Stimulated activated naive B cell treated with anti-CD40 and anti-IgM and Interleukin-4, amounts not matched to agents 10 μg/mL and 1 μg/mL and 100 μg/mL, for 72 hours (primary cell): ENCODE measurements at regions not wholly inside any gene's neighbourhood (a gene's known extent, or its start where the extent isn't known, plus 50 kb on each side); places are given as distances from the start of the nearest gene placed in this dataset.

Source experiments
- ATAC-seq, 2 donors: fragments of 150-1000 bp; cut with Tn5 transposase; replicated peaks; 2 replicates each; pipeline ENCODE4 v1.10.0; 2021; ENCODE audit warnings: moderate library complexity in 1 of 2
- DNase-seq: peaks from one replicate; pipeline ENCODE4 v3.0.0; 2021
- H3K27ac Mint-ChIP-seq: one replicate; pipeline ENCODE4 v1.8.0; 2022; ENCODE audit warnings: mild to moderate bottlenecking, mixed read lengths
- H3K27me3 Mint-ChIP-seq, 2 donors: one replicate each; pipeline ENCODE4 v1.8.0; 2022; ENCODE audit warnings: mixed read lengths in 2 of 2
- H3K36me3 Mint-ChIP-seq, 2 donors: one replicate each; pipeline ENCODE4 v1.8.0; 2022; ENCODE audit warnings: mixed read lengths in 2 of 2, mild to moderate bottlenecking in 1 of 2
- H3K4me1 Mint-ChIP-seq, 2 donors: one replicate each; pipeline ENCODE4 v1.8.0; 2022; ENCODE audit warnings: mixed read lengths in 2 of 2, mild to moderate bottlenecking in 1 of 2
- H3K4me3 Mint-ChIP-seq, 2 donors: one replicate each; pipeline ENCODE4 v1.8.0; 2022; ENCODE audit warnings: mild to moderate bottlenecking in 2 of 2, mixed read lengths in 2 of 2, moderate library complexity in 1 of 2
- H3K9me3 Mint-ChIP-seq, 2 donors: one replicate each; pipeline ENCODE4 v1.8.0; 2022; ENCODE audit warnings: mixed read lengths in 2 of 2, mild to moderate bottlenecking in 1 of 2

DNA sequence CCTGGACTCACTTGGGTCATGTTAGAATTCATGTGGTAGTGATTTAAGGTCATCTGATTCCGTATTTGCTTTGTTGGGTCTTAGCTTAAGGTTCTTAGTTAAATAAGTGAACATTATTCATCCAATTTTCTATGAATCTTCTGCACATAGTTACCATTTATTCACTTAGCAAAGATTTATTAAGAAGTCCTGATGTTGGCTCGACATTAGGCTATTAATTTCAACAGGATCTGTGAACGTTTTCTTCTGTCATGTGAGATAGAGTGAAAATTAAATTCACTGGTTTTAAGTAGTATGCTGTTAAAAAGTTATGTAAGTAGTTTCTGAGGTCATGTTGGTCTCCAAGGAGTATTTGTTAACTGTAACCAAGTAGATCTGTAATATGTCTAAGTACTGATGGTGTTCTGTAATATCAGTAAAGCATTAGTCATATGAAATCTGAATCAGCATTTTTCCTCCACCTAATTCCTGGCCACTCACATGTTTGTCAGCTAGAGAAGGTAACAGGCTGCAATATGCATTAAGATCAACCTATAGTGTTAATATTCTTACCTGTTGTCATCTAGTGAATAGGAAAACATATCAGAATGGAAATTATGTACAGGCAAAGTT, 155.6 kb downstream of the PCDH7 start:
- no peaks in the 10 kb centered on the region for H3K4me1 Mint-ChIP-seq
- H3K27me3 Mint-ChIP-seq, result no peaks in the 10 kb centered on the region
- no peak overlapping the region for H3K27ac Mint-ChIP-seq
- H3K36me3 Mint-ChIP-seq, result no peaks in the 10 kb centered on the region
- peaks cover 3 to 10% of the 10 kb centered on the region in 2 donors for H3K9me3 Mint-ChIP-seq
- ATAC-seq (no peak), DNase-seq (no peak)
- H3K4me3 Mint-ChIP-seq, result no peak overlapping the region

DNA sequence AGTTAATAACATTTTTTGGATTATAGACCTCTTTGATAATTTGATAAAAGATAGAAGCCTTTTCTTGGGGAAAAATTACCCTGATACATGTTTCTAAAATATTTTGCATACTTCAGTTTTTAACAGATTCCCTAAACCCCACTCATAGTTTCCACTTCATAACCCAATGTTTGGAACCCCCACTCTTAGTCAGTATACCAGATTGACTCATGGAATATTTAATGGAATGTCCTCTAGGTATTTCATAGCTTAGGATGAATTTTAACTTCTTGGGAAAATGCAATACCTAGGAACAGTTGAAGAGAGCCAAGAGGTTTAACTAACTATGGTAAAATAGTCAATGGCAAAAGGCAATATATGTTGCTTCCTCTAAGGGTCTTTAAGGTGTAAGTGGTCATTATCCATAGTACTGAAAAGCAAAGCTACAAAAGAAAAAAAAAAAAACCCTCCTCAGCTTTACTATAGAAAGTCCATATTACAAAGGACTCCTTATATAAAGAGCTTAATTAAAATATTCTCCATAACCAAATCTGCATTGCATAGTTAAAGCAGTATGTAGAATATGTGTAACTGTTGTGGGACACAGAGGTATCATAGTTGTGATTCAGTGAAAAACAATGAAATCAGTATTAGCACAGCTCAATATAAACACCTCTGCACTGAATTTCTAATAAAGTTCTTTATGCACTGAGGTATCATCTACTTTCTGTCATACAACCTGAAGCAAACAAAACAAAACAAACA, 159.9 kb downstream of the PCDH7 start:
- Mint-ChIP-seq H3K27ac (no peak overlapping the region), H3K9me3 (peaks cover 7 to 12% of the 10 kb centered on the region in 2 donors), H3K4me3 (no peak overlapping the region), H3K36me3 (no peaks in the 10 kb centered on the region), H3K4me1 (no peaks in the 10 kb centered on the region), H3K27me3 (no peaks in the 10 kb centered on the region)
- no peak for DNase-seq
- no peak for ATAC-seq

DNA sequence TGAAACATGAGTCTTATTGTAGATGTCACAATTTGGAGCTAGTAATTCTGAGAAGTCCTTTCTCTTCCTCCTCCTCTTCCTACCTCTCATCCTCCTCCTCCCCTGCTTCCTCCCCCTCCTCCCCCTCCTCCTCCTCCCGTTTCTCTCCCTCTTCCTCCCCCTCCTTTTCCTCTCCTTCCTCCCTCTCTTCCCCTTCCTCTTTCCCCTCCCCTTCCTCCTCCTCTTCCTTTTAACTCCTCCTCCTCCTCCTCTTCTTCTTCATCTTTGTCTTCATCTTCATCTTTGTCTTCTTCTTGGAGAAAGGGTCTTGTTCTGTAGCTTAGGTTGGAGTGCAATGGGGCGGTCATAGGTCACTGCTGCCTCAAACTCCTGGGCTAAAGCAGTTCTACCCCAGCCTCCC, 161.8 kb downstream of the PCDH7 start:
- H3K9me3 Mint-ChIP-seq, result peaks cover 8 to 12% of the 10 kb centered on the region in 2 donors
- no peak overlapping the region for H3K4me3 Mint-ChIP-seq
- DNase-seq (no peak), ATAC-seq (no peak)
- no peaks in the 10 kb centered on the region for H3K36me3 Mint-ChIP-seq
- H3K27ac Mint-ChIP-seq, result no peak overlapping the region
- H3K4me1 Mint-ChIP-seq, result no peaks in the 10 kb centered on the region
- H3K27me3 Mint-ChIP-seq, result no peaks in the 10 kb centered on the region

DNA sequence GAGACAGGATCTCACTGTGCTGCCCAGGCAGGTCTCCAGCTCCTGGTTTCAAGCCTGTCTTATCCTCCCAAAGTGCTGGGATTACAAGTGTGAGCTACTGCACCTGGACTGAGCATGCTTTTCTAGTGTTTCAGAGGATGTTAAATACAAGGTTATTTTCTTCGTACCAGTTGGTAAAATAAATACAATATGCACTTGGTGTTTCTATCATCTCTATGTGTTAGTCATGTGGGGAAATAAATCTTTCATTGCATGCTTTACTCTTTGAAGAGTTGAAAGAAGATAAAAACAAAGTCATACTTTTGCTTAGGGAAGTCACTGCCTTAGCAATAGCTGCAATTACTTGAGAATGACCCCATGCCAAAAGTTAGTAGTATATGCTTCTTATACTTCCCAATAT, 162.3 kb downstream of the PCDH7 start:
- no peak overlapping the region for H3K4me3 Mint-ChIP-seq
- H3K36me3 Mint-ChIP-seq, result no peaks in the 10 kb centered on the region
- H3K9me3 Mint-ChIP-seq, result peaks cover 8 to 12% of the 10 kb centered on the region in 2 donors
- H3K27me3 Mint-ChIP-seq, result no peaks in the 10 kb centered on the region
- H3K27ac Mint-ChIP-seq, result no peak overlapping the region
- no peaks in the 10 kb centered on the region for H3K4me1 Mint-ChIP-seq
- ATAC-seq (no peak), DNase-seq (no peak)

DNA sequence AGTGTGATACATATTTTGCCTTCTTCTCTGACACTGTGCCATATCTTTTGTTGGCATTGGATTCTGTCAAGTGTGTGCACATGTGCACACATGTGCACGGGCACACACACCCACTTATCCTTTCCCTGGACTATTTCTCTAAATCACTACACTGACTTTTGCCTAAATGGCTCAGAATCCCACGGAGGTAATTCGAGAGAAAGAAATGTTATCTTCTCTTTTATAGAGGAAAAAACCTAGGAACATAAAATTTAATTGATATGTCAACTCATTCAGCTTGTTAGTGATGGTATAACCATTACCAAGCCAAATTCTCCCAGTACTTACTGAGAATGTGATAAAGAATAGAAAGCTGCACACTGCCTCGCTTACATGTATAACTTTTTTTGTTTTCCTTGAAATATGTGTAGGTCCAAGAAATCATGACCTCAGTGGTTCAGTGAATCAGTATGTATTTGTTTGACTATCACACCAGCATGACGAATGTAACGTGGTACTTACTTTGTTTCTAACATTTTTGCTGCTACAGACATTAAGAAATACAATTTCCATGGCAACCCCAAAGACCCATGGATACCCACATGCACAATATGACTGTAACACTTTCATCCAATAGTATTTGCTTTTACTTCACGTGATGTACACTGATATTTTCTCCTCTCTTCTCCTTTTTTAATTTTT, 163.0 kb downstream of the PCDH7 start:
- no peak overlapping the region for H3K4me3 Mint-ChIP-seq
- H3K9me3 Mint-ChIP-seq, result peaks cover 8 to 9% of the 10 kb centered on the region in 2 donors
- H3K27me3 Mint-ChIP-seq, result no peaks in the 10 kb centered on the region
- no peaks in the 10 kb centered on the region for H3K36me3 Mint-ChIP-seq
- no peak for DNase-seq
- H3K27ac Mint-ChIP-seq, result no peak overlapping the region
- no peak for ATAC-seq
- no peaks in the 10 kb centered on the region for H3K4me1 Mint-ChIP-seq

DNA sequence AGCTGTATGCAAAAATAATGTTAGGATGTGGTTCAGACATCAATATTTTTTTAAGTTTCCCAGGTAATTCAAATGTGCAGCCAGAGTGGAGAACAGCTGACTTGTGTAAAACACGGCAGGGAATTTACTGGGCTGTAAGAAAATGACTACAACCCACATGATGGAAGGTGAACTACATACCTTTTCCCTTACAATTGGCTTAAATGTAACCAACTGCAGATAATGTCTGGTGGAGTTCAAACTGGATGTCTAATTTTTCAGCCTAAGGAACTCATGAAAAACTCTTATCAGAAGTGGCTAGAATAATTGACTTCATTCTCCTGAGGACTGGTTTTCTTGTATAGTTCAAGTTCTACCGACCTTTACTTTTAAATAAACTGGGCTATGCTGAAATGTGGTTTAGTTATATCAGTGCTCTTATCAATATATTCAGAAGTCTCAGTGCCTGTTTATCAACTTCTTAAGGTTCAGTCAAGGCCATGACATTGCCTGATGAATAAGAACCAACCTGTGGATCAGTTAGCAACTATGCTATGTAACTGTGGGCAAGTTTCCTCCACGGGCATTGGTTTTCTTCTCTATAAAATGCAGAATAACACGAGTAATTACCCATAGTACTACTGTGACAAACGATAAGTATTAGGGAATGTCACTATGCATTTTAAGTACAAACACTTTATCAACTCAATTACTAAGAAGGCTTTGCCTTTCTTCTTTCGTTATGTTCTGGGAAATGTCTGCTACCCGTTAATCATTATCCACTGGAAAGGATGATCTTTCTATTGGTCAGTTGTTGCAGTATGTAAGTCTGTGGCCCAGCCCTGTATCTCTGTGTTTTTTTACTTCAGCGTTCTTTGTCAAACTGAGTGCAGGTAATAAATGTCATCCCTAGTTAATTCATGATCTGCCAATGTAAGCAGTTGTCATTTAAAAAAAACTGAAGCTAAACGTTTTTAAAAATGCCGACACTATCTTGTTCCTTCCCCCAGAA, 181.6 kb downstream of the PCDH7 start:
- no peak for ATAC-seq
- no peaks in the 10 kb centered on the region for H3K36me3 Mint-ChIP-seq
- H3K4me1 Mint-ChIP-seq, result no peaks in the 10 kb centered on the region
- H3K27ac Mint-ChIP-seq, result no peak overlapping the region
- peaks cover 3 to 4% of the 10 kb centered on the region in 2 donors for H3K9me3 Mint-ChIP-seq
- no peaks in the 10 kb centered on the region for H3K27me3 Mint-ChIP-seq
- DNase-seq, result no peak
- no peak overlapping the region for H3K4me3 Mint-ChIP-seq

DNA sequence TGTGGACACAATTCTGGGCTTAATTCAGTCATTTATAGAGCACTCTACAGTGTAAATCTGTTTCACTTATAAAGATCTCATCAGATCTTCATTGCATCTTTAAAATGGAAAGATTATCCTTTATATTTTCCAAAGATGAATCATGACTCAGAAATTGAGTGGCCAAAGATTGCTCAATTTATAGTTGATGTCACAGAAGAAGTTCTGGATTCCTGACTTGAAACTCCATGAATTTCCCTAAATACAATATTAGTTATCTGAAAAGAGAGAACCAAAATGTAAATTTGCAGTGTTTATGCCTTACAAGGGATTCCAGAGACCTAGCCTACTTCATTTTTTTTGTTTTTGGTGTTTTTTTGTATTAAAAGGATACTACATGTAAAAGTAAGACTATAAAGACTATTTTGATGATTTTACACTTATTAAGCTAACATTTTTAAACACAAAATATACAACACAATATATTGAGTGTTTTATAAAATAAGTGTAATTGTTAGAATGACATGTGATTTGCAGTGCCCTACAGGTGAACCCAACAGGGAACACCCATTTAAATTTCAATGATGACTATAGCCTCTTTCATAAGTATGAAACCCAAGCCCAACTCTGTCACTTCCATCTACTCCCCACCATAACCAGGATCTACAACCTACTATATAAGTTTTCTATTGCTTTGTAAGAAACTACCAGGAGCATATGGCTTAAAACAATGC, 183.5 kb downstream of the PCDH7 start:
- H3K27ac Mint-ChIP-seq, result no peak overlapping the region
- no peaks in the 10 kb centered on the region for H3K36me3 Mint-ChIP-seq

DNA sequence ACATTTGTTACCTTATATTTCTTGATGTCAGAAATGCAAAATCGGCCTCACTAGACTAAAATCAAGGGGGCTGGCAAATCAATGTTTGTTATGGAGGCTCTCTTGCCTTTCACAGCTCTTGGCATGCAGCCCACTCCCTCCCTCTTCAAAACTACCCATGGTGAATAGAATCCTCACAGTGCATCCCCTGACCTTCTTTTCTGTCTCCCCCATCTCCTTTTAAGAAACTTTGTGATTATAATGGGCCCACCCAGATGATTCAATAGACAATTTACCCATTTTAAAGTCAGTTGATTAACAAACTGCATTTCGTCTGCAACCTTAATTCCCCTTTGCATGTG, 184.0 kb downstream of the PCDH7 start:
- no peak overlapping the region for H3K4me3 Mint-ChIP-seq
- H3K27me3 Mint-ChIP-seq, result no peaks in the 10 kb centered on the region
- ATAC-seq (no peak), DNase-seq (no peak)
- no peak overlapping the region for H3K27ac Mint-ChIP-seq
- no peaks in the 10 kb centered on the region for H3K4me1 Mint-ChIP-seq
- no peaks in the 10 kb centered on the region for H3K36me3 Mint-ChIP-seq
- peaks cover 3 to 8% of the 10 kb centered on the region in 2 donors for H3K9me3 Mint-ChIP-seq

More for the DNA sequence above, 183.5 kb downstream of the PCDH7 start:
- Mint-ChIP-seq H3K9me3 (peaks cover 3 to 8% of the 10 kb centered on the region in 2 donors), H3K4me3 (no peak overlapping the region), H3K4me1 (no peaks in the 10 kb centered on the region), H3K27me3 (no peaks in the 10 kb centered on the region)
- DNase-seq (no peak), ATAC-seq (no peak)

DNA sequence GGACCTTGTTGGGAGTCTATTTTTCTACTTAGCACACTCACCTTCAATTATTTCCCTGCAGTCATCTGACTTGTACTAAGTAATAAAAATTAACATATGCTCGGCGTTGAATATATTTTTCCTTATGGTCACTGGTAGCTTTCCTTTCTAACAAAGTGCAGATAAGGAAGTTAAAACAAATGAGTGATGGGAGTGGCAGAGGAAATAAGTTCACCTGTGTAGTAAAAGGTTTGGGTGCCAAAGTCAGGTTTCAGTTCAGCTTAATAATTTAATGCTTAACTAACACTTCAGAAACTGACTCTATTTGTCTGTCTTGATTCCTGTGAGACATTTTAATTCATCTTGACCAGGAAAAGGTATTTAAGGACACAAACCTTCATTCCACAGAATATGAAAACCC, 184.4 kb downstream of the PCDH7 start:
- H3K27ac Mint-ChIP-seq, result no peak overlapping the region
- ATAC-seq, result no peak
- no peaks in the 10 kb centered on the region for H3K36me3 Mint-ChIP-seq
- H3K4me3 Mint-ChIP-seq, result no peak overlapping the region
- DNase-seq, result no peak
- no peaks in the 10 kb centered on the region for H3K27me3 Mint-ChIP-seq
- H3K9me3 Mint-ChIP-seq, result peaks cover 3 to 8% of the 10 kb centered on the region in 2 donors
- H3K4me1 Mint-ChIP-seq, result no peaks in the 10 kb centered on the region

DNA sequence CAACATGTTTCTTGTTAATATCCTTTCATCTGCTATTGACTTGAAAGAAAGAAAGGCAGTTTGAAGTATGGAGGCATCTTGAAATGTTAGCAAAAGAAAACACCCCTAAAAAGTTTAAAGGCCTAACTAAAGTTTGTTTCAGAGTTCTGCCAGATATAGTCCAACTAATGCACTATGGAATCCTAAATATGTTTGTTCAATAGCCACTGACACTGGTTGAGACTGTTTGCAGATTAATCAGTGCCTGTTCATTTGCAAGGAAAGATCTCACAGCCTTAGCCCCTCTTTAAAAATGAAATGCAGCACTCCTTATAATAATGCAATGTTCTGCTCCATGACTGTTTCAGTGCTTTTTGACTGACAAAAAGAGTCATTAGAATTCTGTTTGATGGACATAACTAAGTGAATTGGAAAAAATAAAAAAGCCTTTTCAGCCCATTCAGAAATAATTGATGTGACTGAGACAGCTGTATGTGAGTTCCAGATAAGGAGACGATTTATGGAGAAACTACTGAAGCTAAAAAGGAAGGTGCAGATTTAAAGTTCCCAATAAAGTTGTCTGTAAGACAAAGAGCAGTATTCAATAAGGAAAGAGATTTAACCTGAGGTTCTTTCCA, 192.0 kb downstream of the PCDH7 start:
- H3K9me3 Mint-ChIP-seq, result peaks cover 3 to 5% of the 10 kb centered on the region in 2 donors
- DNase-seq (no peak), ATAC-seq (no peak)
- no peak overlapping the region for H3K27ac Mint-ChIP-seq
- H3K4me1 Mint-ChIP-seq, result no peaks in the 10 kb centered on the region
- no peak overlapping the region for H3K4me3 Mint-ChIP-seq
- no peaks in the 10 kb centered on the region for H3K36me3 Mint-ChIP-seq
- no peaks in the 10 kb centered on the region for H3K27me3 Mint-ChIP-seq

DNA sequence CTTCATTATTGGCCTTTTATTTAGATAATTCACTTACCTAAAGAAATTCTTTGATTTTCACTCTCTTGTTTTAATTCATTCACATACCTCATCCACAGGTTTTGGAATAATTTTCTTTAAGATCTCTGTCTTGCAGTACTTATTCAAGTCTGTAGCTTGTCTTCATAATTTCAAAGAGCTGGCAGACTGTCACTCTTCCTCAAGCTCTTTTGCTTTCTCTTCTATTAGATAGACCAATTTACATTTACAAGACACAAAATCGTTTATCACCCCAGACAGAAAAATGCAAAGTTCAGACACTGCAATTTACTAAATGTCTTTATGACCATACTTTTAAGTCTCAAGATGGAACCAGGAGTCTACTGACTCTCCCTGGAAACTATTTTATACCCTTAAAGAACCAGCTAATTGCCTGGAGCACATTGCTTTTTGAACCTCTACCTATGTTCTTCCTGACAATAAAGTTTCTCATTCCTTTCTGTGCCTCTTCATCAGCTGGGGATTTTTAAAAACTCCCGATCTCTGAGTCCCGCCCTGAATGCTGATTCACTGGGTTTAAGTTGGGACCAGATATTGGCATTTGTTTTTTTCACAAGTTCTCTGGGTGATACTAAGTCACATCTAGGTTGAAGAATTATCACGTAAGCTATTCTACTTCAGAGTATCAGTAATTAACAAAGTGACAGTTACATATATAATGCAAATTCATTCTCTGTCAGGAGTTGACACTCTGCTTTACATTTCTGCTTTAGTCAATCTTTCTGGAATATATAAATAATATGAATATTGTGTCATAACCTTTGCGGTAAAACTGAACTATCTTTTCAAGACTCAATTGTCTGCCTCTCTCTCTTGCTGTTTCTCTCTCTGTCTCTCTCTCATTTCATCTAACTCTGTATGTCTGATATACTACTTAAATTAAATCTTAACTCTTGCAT, 196.4 kb downstream of the PCDH7 start:
- H3K27me3 Mint-ChIP-seq, result no peaks in the 10 kb centered on the region
- H3K9me3 Mint-ChIP-seq, result peaks cover 0 to 7% of the 10 kb centered on the region in 2 donors
- ATAC-seq, result no peak
- no peak overlapping the region for H3K27ac Mint-ChIP-seq
- no peaks in the 10 kb centered on the region for H3K4me1 Mint-ChIP-seq
- H3K4me3 Mint-ChIP-seq, result no peak overlapping the region
- DNase-seq, result no peak
- no peaks in the 10 kb centered on the region for H3K36me3 Mint-ChIP-seq

DNA sequence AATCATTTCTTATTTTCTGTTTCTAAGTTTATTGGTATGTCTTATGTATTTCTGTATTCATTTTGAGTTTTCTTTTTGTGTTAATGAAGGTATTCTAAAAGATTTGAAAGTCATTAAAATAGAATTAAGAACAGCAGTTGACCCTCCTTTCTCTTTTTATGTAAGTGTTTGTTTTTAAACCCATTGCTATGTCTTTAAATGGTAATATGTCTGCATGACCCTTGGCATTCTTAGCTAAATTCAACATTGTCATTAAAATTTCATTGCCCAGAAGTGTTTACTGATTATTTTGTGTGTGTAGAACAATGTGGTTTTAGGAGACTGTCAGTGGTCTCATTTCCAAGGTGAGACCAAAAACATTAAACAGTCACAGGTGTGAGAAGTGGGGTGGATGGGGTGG, 197.8 kb downstream of the PCDH7 start:
- Mint-ChIP-seq H3K27me3 (no peaks in the 10 kb centered on the region), H3K9me3 (peaks cover 0 to 7% of the 10 kb centered on the region in 2 donors), H3K27ac (no peak overlapping the region), H3K4me3 (no peak overlapping the region), H3K4me1 (no peaks in the 10 kb centered on the region), H3K36me3 (no peaks in the 10 kb centered on the region)
- ATAC-seq (no peak), DNase-seq (no peak)
